GM13977 (cell line): ENCODE measurements at regions not wholly inside any gene's neighbourhood (a gene's known extent, or its start where the extent isn't known, plus 50 kb on each side); places are given as distances from the start of the nearest gene placed in this dataset.
"Not testable (repeated sequence)": the region's sequence is repeated elsewhere in the genome, so short reads cannot be mapped to it uniquely, and the experiment has no call there.

Source experiments
- DNase-seq: peaks from one replicate; pipeline ENCODE4 v3.0.0; 2012; ENCODE audit warnings: low spot score
- CTCF ChIP-seq: IDR thresholded peaks from 2 replicates; pipeline ENCODE4 v1.5.1; 2012; ENCODE audit warnings: mild to moderate bottlenecking, control low read depth; ENCODE audit not compliant: insufficient read depth; ENCODE audit errors: extremely low read depth, missing control alignments
- in situ Hi-C: fragments of 300-500 bp; cut with MboI; formaldehyde crosslinking; loops from one replicate; pipeline ENCODE4 v1.12.0; 2022; ENCODE audit warnings: low sequenced_read_pairs, low pct_unique_long_range_greater_than_20kb, mixed read lengths, inconsistent platforms; ENCODE audit not compliant: unreplicated experiment

- DNase-seq, result no peak
- in situ Hi-C loops, result no loop called here
- no peak for TF ChIP-seq CTCF
Measured at GRCh38 chr13:76296751-76297150, 589.5 kb downstream of the KCTD12 start.

GRCh38 chr13:76295020-76295419 lies 591.2 kb downstream of the KCTD12 start:
- in situ Hi-C loops, DNase-seq: not testable (repeated sequence)

GRCh38 chr13:76293751-76294150 lies 592.5 kb downstream of the KCTD12 start:
- no peak for DNase-seq
- in situ Hi-C loops, result no loop called here

GRCh38 chr13:76293346-76293745 lies 592.9 kb downstream of the KCTD12 start:
- DNase-seq, result no peak
- TF ChIP-seq CTCF, result no peak
- in situ Hi-C loops, result no loop called here

More at GRCh38 chr13:76293751-76294150, 592.5 kb downstream of the KCTD12 start:
- TF ChIP-seq CTCF, result no peak

GRCh38 chr13:76292726-76293125 lies 593.5 kb downstream of the KCTD12 start:
- in situ Hi-C loops, result no loop called here
- DNase-seq, result no peak
- TF ChIP-seq CTCF, result no peak

GRCh38 chr13:76292031-76292430 lies 594.2 kb downstream of the KCTD12 start:
- DNase-seq, result no peak
- in situ Hi-C loops, result no loop called here
- no peak for TF ChIP-seq CTCF

- DNase-seq, result no peak
- in situ Hi-C loops, result no loop called here
- TF ChIP-seq CTCF, result no peak
Measured at GRCh38 chr13:76289558-76289957, 596.6 kb downstream of the KCTD12 start.

GRCh38 chr13:76286178-76286577 lies 600.0 kb downstream of the KCTD12 start:
- in situ Hi-C loops, result no loop called here
- no peak for TF ChIP-seq CTCF
- no peak for DNase-seq
